Neuronal stem cell (in vitro differentiated cells): ENCODE measurements at regions not wholly inside any gene's neighbourhood (a gene's known extent, or its start where the extent isn't known, plus 50 kb on each side); places are given as distances from the start of the nearest gene placed in this dataset.

Experiments
- DNase-seq: peaks from one replicate; pipeline ENCODE4 v3.0.0-alpha.2; 2013; ENCODE audit warnings: low spot score
- H2AFZ ChIP-seq: one replicate; pipeline ENCODE4 v1.6.1; 2013; ENCODE audit warnings: mild to moderate bottlenecking, low read length, inconsistent platforms
- H2AK5ac ChIP-seq: 2 replicates; pipeline ENCODE4 v1.6.1; 2013; ENCODE audit warnings: low read depth, mild to moderate bottlenecking, inconsistent platforms, low read length, moderate library complexity, mixed read lengths
- H2BK120ac ChIP-seq: 2 replicates; pipeline ENCODE4 v1.6.1; 2013; ENCODE audit warnings: low read depth, mild to moderate bottlenecking, inconsistent platforms, low read length, moderate library complexity, mixed read lengths
- H2BK12ac ChIP-seq: one replicate; pipeline ENCODE4 v1.6.1; 2013; ENCODE audit warnings: low read length, inconsistent platforms
- H2BK15ac ChIP-seq: 2 replicates; pipeline ENCODE4 v1.6.1; 2013; ENCODE audit warnings: mild to moderate bottlenecking, low read length, inconsistent platforms, mixed read lengths
- H2BK5ac ChIP-seq: one replicate; pipeline ENCODE4 v1.6.1; 2013; ENCODE audit warnings: inconsistent platforms, mild to moderate bottlenecking, low read length, moderate library complexity
- H3K14ac ChIP-seq: one replicate; pipeline ENCODE4 v1.6.1; 2013; ENCODE audit warnings: low read length, inconsistent platforms
- H3K18ac ChIP-seq: 2 replicates; pipeline ENCODE4 v1.6.1; 2013; ENCODE audit warnings: low read length, inconsistent platforms
- H3K23ac ChIP-seq: 2 replicates; pipeline ENCODE4 v1.6.1; 2013; ENCODE audit warnings: low read depth, mild to moderate bottlenecking, mixed read lengths, low read length, inconsistent platforms; ENCODE audit not compliant: poor library complexity
- H3K27ac ChIP-seq: replicated peaks from 3 replicates; pipeline ENCODE4 v1.5.1; 2013; ENCODE audit warnings: low read length, inconsistent platforms
- H3K27me3 ChIP-seq, 3 experiments: 2 replicates each; pipeline ENCODE4 v1.6.1; 2013; ENCODE audit warnings: low read length in 3 of 3, mild to moderate bottlenecking in 2 of 3, inconsistent platforms in 1 of 3, low read depth in 1 of 3, mixed read lengths in 1 of 3, moderate library complexity in 1 of 3; ENCODE audit not compliant: control insufficient read depth in 3 of 3, insufficient read depth in 3 of 3
- H3K36me3 ChIP-seq, 2 donors: replicated peaks in 1 of 2; 2 replicates each; pipeline ENCODE4 v1.6.1; 2013; ENCODE audit warnings: low read length in 2 of 2; ENCODE audit not compliant: control insufficient read depth in 2 of 2, insufficient read depth in 2 of 2
- H3K4ac ChIP-seq: 2 replicates; pipeline ENCODE4 v1.6.1; 2013; ENCODE audit warnings: inconsistent platforms, mild to moderate bottlenecking, low read length, moderate library complexity
- H3K4me1 ChIP-seq, 2 donors: 1 replicate in 1 of 2; 2 replicates in 1 of 2; pipeline ENCODE4 v1.6.1; 2013; ENCODE audit warnings: low read length in 2 of 2, low read depth in 1 of 2; ENCODE audit not compliant: control insufficient read depth in 2 of 2, insufficient read depth in 1 of 2
- H3K4me2 ChIP-seq: one replicate; pipeline ENCODE4 v1.6.1; 2013; ENCODE audit warnings: mild to moderate bottlenecking, low read length, inconsistent platforms; ENCODE audit not compliant: insufficient read depth, poor library complexity, severe bottlenecking
- H3K4me3 ChIP-seq, 2 donors: 2 replicates each; pipeline ENCODE4 v1.5.1; 2013; ENCODE audit warnings: low read length in 2 of 2, mild to moderate bottlenecking in 2 of 2, inconsistent platforms in 1 of 2, moderate library complexity in 1 of 2
- H3K79me1 ChIP-seq: one replicate; pipeline ENCODE4 v1.6.1; 2013; ENCODE audit warnings: low read depth, mild to moderate bottlenecking, inconsistent platforms, low read length, moderate library complexity
- H3K9ac ChIP-seq: one replicate; pipeline ENCODE4 v1.6.1; 2013; ENCODE audit warnings: mild to moderate bottlenecking, low read depth, low read length, inconsistent platforms; ENCODE audit not compliant: poor library complexity
- H3K9me3 ChIP-seq, 2 donors: replicated peaks in 1 of 2; 2 replicates each; pipeline versions ENCODE3 to v1.6.1; 2013; ENCODE audit warnings: low read length in 2 of 2, mild to moderate bottlenecking in 2 of 2, inconsistent platforms in 1 of 2, low read depth in 1 of 2, mixed read lengths in 1 of 2, moderate library complexity in 1 of 2; ENCODE audit not compliant: control insufficient read depth in 2 of 2, insufficient read depth in 1 of 2
- H4K8ac ChIP-seq: one replicate; pipeline ENCODE4 v1.6.1; 2013; ENCODE audit warnings: low read depth, mild to moderate bottlenecking, inconsistent platforms, low read length, moderate library complexity
- H4K91ac ChIP-seq: one replicate; pipeline ENCODE4 v1.6.1; 2013; ENCODE audit warnings: low read length, low read depth, mild to moderate bottlenecking, inconsistent platforms; ENCODE audit not compliant: poor library complexity
- WGBS, 2 donors: extraction: QIAGEN DNeasy Blood & Tissue Kit; methylation state at CpG; one replicate each; pipeline ENCODE4 v1.1.7; 2013; ENCODE audit warnings: missing lambda C conversion rate in 2 of 2, mixed read lengths in 1 of 2; ENCODE audit not compliant: insufficient read length in 2 of 2, insufficient replicate concordance in 1 of 2; ENCODE audit errors: extremely low coverage in 2 of 2; 5-methylcytosine and 5-hydroxymethylcytosine counted together

- no peaks in the 10 kb centered on the region for H3K79me1 ChIP-seq
- no peak overlapping the region for H3K27ac ChIP-seq
- H2AFZ ChIP-seq: no peak overlapping the region
- peak overlapping the region; percentile 25 for H3K9ac ChIP-seq
- no peaks in the 10 kb centered on the region for H3K36me3 ChIP-seq
- no peak overlapping the region for H4K8ac ChIP-seq
- no peak overlapping the region for H2AK5ac ChIP-seq
- no peak overlapping the region for H3K4ac ChIP-seq
- no peaks in the 10 kb centered on the region for H3K27me3 ChIP-seq
- no peak overlapping the region for H2BK120ac ChIP-seq
- no peak overlapping the region for H3K4me2 ChIP-seq
- H4K91ac ChIP-seq: no peak overlapping the region
- no peak overlapping the region for H2BK5ac ChIP-seq
- no peak overlapping the region for H2BK12ac ChIP-seq
- H3K4me1 ChIP-seq: no peaks in the 10 kb centered on the region
- no peak for DNase-seq
- no peak overlapping the region for H2BK15ac ChIP-seq
- H3K14ac ChIP-seq: no peak overlapping the region
- no peak overlapping the region for H3K18ac ChIP-seq
- no peak overlapping the region for H3K23ac ChIP-seq
- peaks cover 0 to 1% of the 10 kb centered on the region in 2 donors for H3K9me3 ChIP-seq
- no CpG with 5 or more reads among the region's 2 CpGs for WGBS, 2 donors
- H3K4me3 ChIP-seq: no peak overlapping the region
Observed at GRCh38 chr4:151896880-151897279, 136.1 kb upstream of the GATB start.

- no peak overlapping the region for H2AFZ ChIP-seq
- H3K9ac ChIP-seq: no peak overlapping the region
- no peak overlapping the region for H3K4me3 ChIP-seq
- peaks cover 0 to 1% of the 10 kb centered on the region in 2 donors for H3K9me3 ChIP-seq
- H3K36me3 ChIP-seq: no peaks in the 10 kb centered on the region
- no peak overlapping the region for H3K4me2 ChIP-seq
- WGBS, 2 donors: no CpG with 5 or more reads among the region's 3 CpGs
- no peak overlapping the region for H2BK120ac ChIP-seq
- H2AK5ac ChIP-seq: no peak overlapping the region
- H2BK15ac ChIP-seq: no peak overlapping the region
- H2BK5ac ChIP-seq: no peak overlapping the region
- H3K79me1 ChIP-seq: no peaks in the 10 kb centered on the region
- no peaks in the 10 kb centered on the region for H3K4me1 ChIP-seq
- H3K18ac ChIP-seq: no peak overlapping the region
- H4K8ac ChIP-seq: no peak overlapping the region
- no peak overlapping the region for H2BK12ac ChIP-seq
- no peak for DNase-seq
- H3K27me3 ChIP-seq: no peaks in the 10 kb centered on the region
- no peak overlapping the region for H3K4ac ChIP-seq
- no peak overlapping the region for H4K91ac ChIP-seq
- H3K14ac ChIP-seq: no peak overlapping the region
- no peak overlapping the region for H3K23ac ChIP-seq
- no peak overlapping the region for H3K27ac ChIP-seq
Observed at GRCh38 chr4:151895671-151896070, 134.9 kb upstream of the GATB start.

GRCh38 chr4:151894246-151894645 lies 133.4 kb upstream of the GATB start:
- H3K79me1 ChIP-seq: no peaks in the 10 kb centered on the region
- H2AK5ac ChIP-seq: no peak overlapping the region
- no peak overlapping the region for H2BK12ac ChIP-seq
- H3K9ac ChIP-seq: no peak overlapping the region
- H3K27ac ChIP-seq: no peak overlapping the region
- H2BK120ac ChIP-seq: no peak overlapping the region
- no peaks in the 10 kb centered on the region for H3K9me3 ChIP-seq
- no peak overlapping the region for H3K14ac ChIP-seq
- no peak overlapping the region for H2BK5ac ChIP-seq
- H3K27me3 ChIP-seq: no peaks in the 10 kb centered on the region
- no peak overlapping the region for H3K4me3 ChIP-seq
- H3K36me3 ChIP-seq: no peaks in the 10 kb centered on the region
- no peak overlapping the region for H3K23ac ChIP-seq
- no peak overlapping the region for H2BK15ac ChIP-seq
- H3K4ac ChIP-seq: no peak overlapping the region
- H4K91ac ChIP-seq: no peak overlapping the region
- no peaks in the 10 kb centered on the region for H3K4me1 ChIP-seq
- no peak overlapping the region for H3K18ac ChIP-seq
- WGBS, 2 donors: no CpG with 5 or more reads among the region's 3 CpGs
- no peak overlapping the region for H4K8ac ChIP-seq
- H3K4me2 ChIP-seq: no peak overlapping the region
- no peak for DNase-seq
- no peak overlapping the region for H2AFZ ChIP-seq

DNA sequence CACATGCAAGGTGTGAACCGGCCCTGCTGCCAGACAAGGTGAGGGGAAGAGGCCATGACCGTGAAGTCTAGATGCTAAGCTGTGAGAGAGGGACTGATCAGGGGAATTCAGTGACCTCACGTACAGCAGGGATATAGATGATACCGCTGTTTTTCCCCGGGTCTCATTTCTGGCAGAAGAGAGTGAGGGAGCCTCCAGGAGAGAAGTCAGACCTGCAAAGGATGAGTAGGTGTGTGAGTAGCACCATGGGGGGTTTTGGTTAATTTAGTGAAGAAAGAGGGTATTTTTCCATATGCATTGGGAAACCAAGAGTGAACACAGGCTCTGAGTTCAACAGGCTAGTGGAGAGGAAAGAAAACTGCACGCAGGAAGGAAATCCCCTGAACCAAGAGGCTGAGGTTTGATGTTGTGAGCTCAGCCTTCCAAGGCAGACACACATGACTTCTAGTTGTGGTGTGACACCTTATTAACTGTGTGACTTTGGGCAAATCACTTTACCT lies 127.6 kb upstream of the GATB start:
- Histone ChIP-seq H3K36me3 (no peaks in the 10 kb centered on the region), H3K27me3 (no peaks in the 10 kb centered on the region), H3K18ac (no peak overlapping the region), H2AK5ac (no peak overlapping the region), H3K4ac (no peak overlapping the region), H2BK12ac (no peak overlapping the region), H2BK120ac (no peak overlapping the region), H3K4me2 (no peak overlapping the region), H3K9ac (no peak overlapping the region), H4K91ac (no peak overlapping the region), H2AFZ (no peak overlapping the region), H2BK5ac (no peak overlapping the region), H3K27ac (no peak overlapping the region), H3K14ac (no peak overlapping the region), H3K79me1 (no peaks in the 10 kb centered on the region), H2BK15ac (no peak overlapping the region), H3K9me3 (no peaks in the 10 kb centered on the region), H3K4me3 (no peak overlapping the region), H3K4me1 (no peaks in the 10 kb centered on the region), H3K23ac (no peak overlapping the region), H4K8ac (no peak overlapping the region)
- WGBS, 2 donors: no CpG with 5 or more reads among the region's 6 CpGs
- DNase-seq: no peak
